HL-60 (cell line): ENCODE measurements at regions not wholly inside any gene's neighbourhood (a gene's known extent, or its start where the extent isn't known, plus 50 kb on each side); places are given as distances from the start of the nearest gene placed in this dataset.

Source experiments
- CTCF ChIP-seq: IDR thresholded peaks from one replicate; pipeline ENCODE4 v1.5.1; 2011; ENCODE audit warnings: low read length, control low read depth, inconsistent platforms; ENCODE audit not compliant: insufficient read depth
- GABPA ChIP-seq: IDR thresholded peaks from 2 replicates; pipeline ENCODE4 v1.6.1; 2012; ENCODE audit warnings: low read depth
- POLR2AphosphoS5 ChIP-seq: IDR thresholded peaks from 2 replicates; pipeline ENCODE4 v1.6.1; 2012; ENCODE audit warnings: low read depth

GRCh38 chr4:35423104-35423503 lies 821.2 kb downstream of the ARAP2 start:
- TF ChIP-seq CTCF (no peak), GABPA (no peak), POLR2AphosphoS5 (no peak)
